Activated B cell treated with CpG ODN at 0.5 μM for 24 hours (primary cell): ENCODE measurements at regions not wholly inside any gene's neighbourhood (a gene's known extent, or its start where the extent isn't known, plus 50 kb on each side); places are given as distances from the start of the nearest gene placed in this dataset.

Experiments used
- ATAC-seq: fragments of 200-7000 bp; cut with Tn5 transposase; one replicate; pipeline ENCODE4 v1.10.0; 2021; ENCODE audit warnings: low read depth, mild to moderate bottlenecking, moderate library complexity
- CTCF ChIA-PET: fragments of 350-600 bp; sonication (Branson Sonifier 250); formaldehyde crosslinking; loops from one replicate; lab custom pipeline; 2021; ENCODE audit warnings: antibody characterized with exemption; lab: Charles Lee
- POLR2A ChIA-PET: fragments of 350-600 bp; sonication (Branson Sonifier 250); formaldehyde crosslinking; loops from one replicate; lab custom pipeline; 2021; ENCODE audit warnings: antibody characterized with exemption; lab: Charles Lee
- DNase-seq: peaks from one replicate; pipeline ENCODE4 v3.0.0; 2022
- H3K27ac Mint-ChIP-seq: one replicate; pipeline ENCODE4 v1.8.0; 2020; ENCODE audit warnings: mixed read lengths
- H3K27me3 Mint-ChIP-seq: one replicate; pipeline ENCODE4 v1.8.0; 2021; ENCODE audit warnings: mixed read lengths
- H3K36me3 Mint-ChIP-seq: one replicate; pipeline ENCODE4 v1.8.0; 2021; ENCODE audit warnings: low read depth, mixed read lengths
- H3K4me1 Mint-ChIP-seq: one replicate; pipeline ENCODE4 v1.8.0; 2021; ENCODE audit warnings: mixed read lengths
- H3K4me3 Mint-ChIP-seq: one replicate; pipeline ENCODE4 v1.8.0; 2020; ENCODE audit warnings: mild to moderate bottlenecking, mixed read lengths
- H3K9me3 Mint-ChIP-seq: one replicate; pipeline ENCODE4 v1.8.0; 2020; ENCODE audit warnings: mixed read lengths
- CTCF ChIP-seq: fragments of 200-600 bp; IDR thresholded peaks from one replicate; pipeline ENCODE4 v1.8.0; 2022; ENCODE audit warnings: antibody characterized with exemption, mild to moderate bottlenecking
- intact Hi-C: fragments of 100-400 bp; cut with micrococcal nuclease; formaldehyde crosslinking; loops from one replicate; pipeline ENCODE4 v1.15.1; 2024

GRCh38 chr3:137199678-137200077 is 241.9 kb downstream of the IL20RB start:
- no peak overlapping the region for H3K4me3 Mint-ChIP-seq
- POLR2A ChIA-PET = no interaction called here
- no peak for TF ChIP-seq CTCF
- CTCF ChIA-PET = no interaction called here
- ATAC-seq = no peak
- no peaks in the 10 kb centered on the region for H3K4me1 Mint-ChIP-seq
- no peaks in the 10 kb centered on the region for H3K36me3 Mint-ChIP-seq
- no peaks in the 10 kb centered on the region for H3K9me3 Mint-ChIP-seq
- DNase-seq = no peak
- intact Hi-C loops = no loop called here
- H3K27ac Mint-ChIP-seq = no peak overlapping the region
- H3K27me3 Mint-ChIP-seq = peaks cover 5% of the 10 kb centered on the region

GRCh38 chr3:137201066-137201465 is 243.3 kb downstream of the IL20RB start:
- H3K27ac Mint-ChIP-seq = no peak overlapping the region
- no peak overlapping the region for H3K4me3 Mint-ChIP-seq
- no peaks in the 10 kb centered on the region for H3K27me3 Mint-ChIP-seq
- no peaks in the 10 kb centered on the region for H3K36me3 Mint-ChIP-seq
- POLR2A ChIA-PET = no interaction called here
- CTCF ChIA-PET = no interaction called here
- H3K9me3 Mint-ChIP-seq = no peaks in the 10 kb centered on the region
- H3K4me1 Mint-ChIP-seq = no peaks in the 10 kb centered on the region
- DNase-seq (no peak), ATAC-seq (no peak)
- intact Hi-C loops = no loop called here
- TF ChIP-seq CTCF = no peak

- Mint-ChIP-seq H3K27ac (no peak overlapping the region), H3K4me1 (no peaks in the 10 kb centered on the region), H3K4me3 (no peak overlapping the region), H3K27me3 (no peaks in the 10 kb centered on the region), H3K36me3 (no peaks in the 10 kb centered on the region), H3K9me3 (no peaks in the 10 kb centered on the region)
- TF ChIP-seq CTCF = no peak
- POLR2A ChIA-PET = no interaction called here
- intact Hi-C loops = no loop called here
- no peak for ATAC-seq
- CTCF ChIA-PET = no interaction called here
- DNase-seq = no peak
Observed at GRCh38 chr3:137202941-137203340, 245.2 kb downstream of the IL20RB start.

DNA sequence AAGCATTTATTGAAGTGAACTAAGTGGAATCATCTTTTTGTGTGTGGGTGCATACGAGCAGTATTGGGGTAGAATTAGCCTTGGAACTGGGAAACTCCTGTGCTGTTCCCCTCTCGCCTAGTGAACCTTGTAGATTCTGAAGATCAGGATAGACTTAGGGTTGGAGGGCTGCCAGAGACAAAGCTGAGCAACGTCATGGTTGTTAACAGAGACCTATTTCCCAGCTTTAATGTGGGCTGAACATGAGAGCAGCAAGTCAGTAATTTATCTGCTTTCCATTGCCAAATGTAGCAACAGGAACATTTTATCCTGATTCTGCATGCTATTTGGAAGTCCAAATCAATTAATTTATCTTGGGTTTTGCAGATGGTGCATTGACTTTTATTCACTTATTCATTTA is 246.6 kb downstream of the IL20RB start:
- no peaks in the 10 kb centered on the region for H3K4me1 Mint-ChIP-seq
- no peaks in the 10 kb centered on the region for H3K27me3 Mint-ChIP-seq
- H3K27ac Mint-ChIP-seq = no peak overlapping the region
- TF ChIP-seq CTCF = no peak
- H3K36me3 Mint-ChIP-seq = no peaks in the 10 kb centered on the region
- no peaks in the 10 kb centered on the region for H3K9me3 Mint-ChIP-seq
- no peak for DNase-seq
- ChIA-PET CTCF (no interaction called here), POLR2A (no interaction called here)
- H3K4me3 Mint-ChIP-seq = no peak overlapping the region
- intact Hi-C loops = no loop called here
- ATAC-seq = no peak

DNA sequence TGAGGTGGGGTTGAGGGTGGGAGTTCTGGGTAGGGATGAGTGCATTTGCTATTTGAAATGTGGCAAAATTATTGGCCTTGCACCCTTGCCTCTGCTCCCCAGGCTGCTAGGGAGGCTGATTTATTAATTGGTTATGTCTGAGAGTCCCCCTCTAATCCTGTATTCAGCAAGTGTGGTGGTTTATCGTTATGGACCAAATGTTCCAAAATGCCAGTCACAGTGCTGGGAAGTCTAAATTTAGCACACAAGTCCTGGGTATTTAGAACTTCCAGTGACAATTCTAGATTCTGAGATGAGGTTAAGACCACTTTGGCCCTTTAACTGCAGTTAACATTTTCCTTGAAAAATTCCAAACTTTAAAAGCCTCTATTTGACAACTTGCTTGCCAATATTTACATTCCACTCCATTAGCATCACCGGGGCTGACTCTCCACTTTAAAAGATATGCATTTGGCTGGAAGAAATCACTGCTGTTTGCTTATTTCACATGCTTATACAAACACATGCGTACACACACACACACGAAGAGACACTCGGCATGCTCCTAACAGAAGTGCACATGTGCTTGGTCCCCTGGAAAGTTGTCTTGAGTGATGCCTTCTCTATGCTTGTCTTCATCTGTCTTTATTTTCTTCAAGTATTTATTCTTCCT is 247.7 kb downstream of the IL20RB start:
- no peak for TF ChIP-seq CTCF
- H3K9me3 Mint-ChIP-seq = no peaks in the 10 kb centered on the region
- intact Hi-C loops = no loop called here
- DNase-seq (no peak), ATAC-seq (no peak)
- H3K4me3 Mint-ChIP-seq = no peak overlapping the region
- ChIA-PET CTCF (no interaction called here), POLR2A (no interaction called here)
- H3K4me1 Mint-ChIP-seq = no peaks in the 10 kb centered on the region
- no peak overlapping the region for H3K27ac Mint-ChIP-seq
- no peaks in the 10 kb centered on the region for H3K36me3 Mint-ChIP-seq
- no peaks in the 10 kb centered on the region for H3K27me3 Mint-ChIP-seq
